WERI-Rb-1 (cell line): ENCODE measurements at regions not wholly inside any gene's neighbourhood (a gene's known extent, or its start where the extent isn't known, plus 50 kb on each side); places are given as distances from the start of the nearest gene placed in this dataset.

ENCODE experiments used
- DNase-seq: peaks from one replicate; pipeline ENCODE4 v3.0.0-alpha.2; 2020
- H3K27ac ChIP-seq: fragments of 250-450 bp; sonication (Bioruptor Pico); 2 replicates; pipeline ENCODE4 v1.5.1; 2020; ENCODE audit warnings: mild to moderate bottlenecking, moderate library complexity
- H3K27me3 ChIP-seq: fragments of 250-450 bp; sonication (Bioruptor Pico); 2 replicates; pipeline ENCODE4 v1.5.1; 2021; ENCODE audit warnings: mild to moderate bottlenecking, low read depth, moderate library complexity; ENCODE audit not compliant: insufficient read depth, severe bottlenecking
- H3K36me3 ChIP-seq: fragments of 250-450 bp; sonication (Bioruptor Pico); 2 replicates; pipeline ENCODE4 v1.5.1; 2020; ENCODE audit warnings: mild to moderate bottlenecking, moderate library complexity
- H3K4me3 ChIP-seq: 2 replicates; pipeline ENCODE4 v1.5.1; 2011; ENCODE audit warnings: low read depth, mild to moderate bottlenecking, control low read depth, low read length
- H3K9me3 ChIP-seq: fragments of 250-450 bp; sonication (Bioruptor Pico); 2 replicates; pipeline ENCODE4 v1.5.1; 2021; ENCODE audit warnings: mild to moderate bottlenecking, moderate library complexity; ENCODE audit not compliant: severe bottlenecking
- CTCF ChIP-seq: IDR thresholded peaks from 2 replicates; pipeline ENCODE4 v1.5.1; 2011; ENCODE audit warnings: low read depth, mild to moderate bottlenecking, control low read depth, inconsistent platforms, low read length

- no peaks in the 10 kb centered on the region for H3K36me3 ChIP-seq
- no peak for TF ChIP-seq CTCF
- no peaks in the 10 kb centered on the region for H3K9me3 ChIP-seq
- DNase-seq, result no peak
- H3K4me3 ChIP-seq, result no peak overlapping the region
- H3K27me3 ChIP-seq, result no peaks in the 10 kb centered on the region
- no peak overlapping the region for H3K27ac ChIP-seq
Measured at GRCh38 chr1:95991787-95992520, 729.6 kb upstream of the PTBP2 start.

GRCh38 chr1:95994643-95995042 is 726.9 kb upstream of the PTBP2 start:
- no peaks in the 10 kb centered on the region for H3K9me3 ChIP-seq
- no peaks in the 10 kb centered on the region for H3K36me3 ChIP-seq
- TF ChIP-seq CTCF, result no peak
- DNase-seq, result no peak
- H3K4me3 ChIP-seq, result no peak overlapping the region
- H3K27me3 ChIP-seq, result no peaks in the 10 kb centered on the region
- H3K27ac ChIP-seq, result no peak overlapping the region

DNA sequence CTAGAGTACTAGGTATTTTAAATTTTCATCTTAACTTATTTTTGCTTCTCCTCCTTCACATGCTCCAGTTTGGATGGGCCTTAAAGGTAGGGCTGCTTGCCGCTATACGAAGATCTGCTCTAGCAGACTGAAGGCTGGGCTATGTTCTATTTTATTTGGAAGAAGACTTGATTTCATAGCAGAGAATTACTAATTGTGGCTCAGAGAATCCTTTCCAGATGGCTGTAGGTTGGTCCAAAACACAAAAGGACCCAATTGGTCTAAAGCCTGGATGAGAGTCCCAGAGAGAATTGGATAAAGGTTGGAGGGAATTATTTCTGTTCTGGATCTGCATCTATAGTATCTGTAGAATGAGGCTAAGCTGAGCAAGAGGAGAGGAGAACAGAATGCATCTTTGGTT is 719.4 kb upstream of the PTBP2 start:
- H3K27me3 ChIP-seq, result no peaks in the 10 kb centered on the region
- no peak for TF ChIP-seq CTCF
- H3K27ac ChIP-seq, result no peak overlapping the region
- no peaks in the 10 kb centered on the region for H3K36me3 ChIP-seq
- DNase-seq, result no peak
- no peak overlapping the region for H3K4me3 ChIP-seq
- no peaks in the 10 kb centered on the region for H3K9me3 ChIP-seq

DNA sequence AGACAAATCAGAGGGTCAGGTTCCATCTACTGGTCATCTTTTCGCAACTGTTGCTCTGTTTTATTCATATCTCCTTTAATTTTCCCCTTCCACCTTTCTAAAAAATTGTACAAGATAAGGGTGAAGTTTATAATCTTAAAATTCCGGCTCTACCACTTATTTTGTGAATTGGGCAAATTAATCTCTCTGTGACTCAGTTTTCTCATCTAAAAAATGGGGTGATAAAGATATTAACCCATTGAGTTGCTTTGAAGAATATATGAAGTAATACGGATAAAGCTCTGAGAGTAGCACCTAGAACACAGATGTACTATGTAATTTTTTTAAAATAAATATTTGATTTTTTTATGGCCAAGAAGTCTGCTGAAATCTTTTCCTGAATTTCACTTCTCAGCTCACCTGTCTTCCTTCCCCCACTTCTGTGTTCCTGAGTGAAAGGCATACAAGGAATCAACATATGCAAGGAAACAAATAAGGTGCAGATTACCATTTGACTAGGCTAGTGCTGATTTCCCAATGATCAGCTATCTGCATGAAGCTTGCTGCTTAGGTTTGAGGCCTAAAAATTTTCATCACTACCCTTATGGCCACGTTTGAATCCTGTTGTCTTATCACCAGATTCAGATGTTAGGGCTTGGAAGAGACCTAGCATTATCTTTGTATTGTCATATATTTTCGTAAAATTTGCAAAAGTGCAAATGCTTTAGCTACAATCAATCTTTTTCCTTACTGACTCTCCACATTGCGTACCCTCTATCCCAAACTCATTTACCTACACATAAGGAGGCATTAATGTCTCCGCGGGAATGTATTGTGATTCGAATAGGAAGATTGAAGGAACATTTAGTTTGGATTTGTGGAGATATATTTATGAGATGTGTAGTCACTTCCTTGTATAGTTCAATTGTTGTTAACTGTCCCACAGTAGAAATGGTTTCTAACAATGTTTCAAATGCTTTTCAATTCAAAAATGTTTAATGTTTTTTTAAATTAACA is 718.3 kb upstream of the PTBP2 start:
- no peak for DNase-seq
- H3K36me3 ChIP-seq, result no peaks in the 10 kb centered on the region
- TF ChIP-seq CTCF, result no peak

DNA sequence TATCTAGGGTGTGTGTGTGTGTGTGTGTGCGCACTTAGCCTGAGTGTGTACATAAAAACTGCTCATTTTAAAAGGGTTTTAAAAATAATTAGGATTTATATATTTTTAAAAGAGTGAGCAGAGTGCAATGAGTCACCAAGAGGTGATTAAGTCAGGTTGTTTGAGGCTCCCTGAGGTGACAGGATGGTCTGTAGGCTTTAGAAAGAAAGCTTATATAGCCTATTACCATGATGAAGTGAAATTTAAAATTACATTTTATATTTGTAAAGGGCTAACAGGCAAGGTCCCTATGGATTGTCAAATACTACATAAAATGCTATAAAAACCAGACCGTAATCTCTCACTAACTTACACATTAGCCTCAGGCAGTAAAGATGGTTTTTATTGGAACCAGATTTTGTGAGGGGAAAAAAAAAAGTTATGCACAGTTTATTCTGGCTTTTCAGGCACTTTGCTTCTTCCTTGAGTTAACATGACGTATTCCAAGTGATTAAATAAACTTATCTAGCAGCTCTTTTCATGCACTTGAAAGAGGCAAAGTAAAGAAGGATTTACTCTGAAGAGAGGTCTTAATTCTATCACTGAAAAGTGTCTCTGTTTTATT is 711.7 kb upstream of the PTBP2 start:
- Histone ChIP-seq H3K4me3 (no peak overlapping the region), H3K27me3 (no peaks in the 10 kb centered on the region), H3K36me3 (no peaks in the 10 kb centered on the region), H3K27ac (no peak overlapping the region), H3K9me3 (no peaks in the 10 kb centered on the region)
- TF ChIP-seq CTCF, result no peak
- DNase-seq, result no peak

More for the DNA sequence above, 718.3 kb upstream of the PTBP2 start:
- Histone ChIP-seq H3K27me3 (no peaks in the 10 kb centered on the region), H3K9me3 (no peaks in the 10 kb centered on the region), H3K4me3 (no peak overlapping the region), H3K27ac (no peak overlapping the region)
